Right lobe of liver (tissue), 4 donors: ENCODE measurements at regions not wholly inside any gene's neighbourhood (a gene's known extent, or its start where the extent isn't known, plus 50 kb on each side); places are given as distances from the start of the nearest gene placed in this dataset.

Experiments used
- POLR2A ChIP-seq: fragments of 450-650 bp; IDR thresholded peaks from one replicate; pipeline ENCODE4 v1.6.1; 2017; ENCODE audit warnings: antibody characterized with exemption, mild to moderate bottlenecking
- TF ChIP-seq, protein P1 (sequence below), 4 donors: fragments of 200-600 bp in 3 of 4; fragments of 450-650 bp in 1 of 4; IDR thresholded peaks; one replicate each; pipeline versions ENCODE4 v1.5.1 to v1.8.0; 2016 to 2022; ENCODE audit warnings: antibody characterized with exemption in 4 of 4, mild to moderate bottlenecking in 2 of 4
- donor health status: DM: no; HTN: no; CAD: no.
- donor health status: DM: no; HTN: no; CAD: no.
- donor health status: DM: no; HTN: yes; CAD: no.

GRCh38 chr10:9215121-9215520 lies 1160.6 kb downstream of the GATA3 start:
- TF ChIP-seq, protein P1, sequence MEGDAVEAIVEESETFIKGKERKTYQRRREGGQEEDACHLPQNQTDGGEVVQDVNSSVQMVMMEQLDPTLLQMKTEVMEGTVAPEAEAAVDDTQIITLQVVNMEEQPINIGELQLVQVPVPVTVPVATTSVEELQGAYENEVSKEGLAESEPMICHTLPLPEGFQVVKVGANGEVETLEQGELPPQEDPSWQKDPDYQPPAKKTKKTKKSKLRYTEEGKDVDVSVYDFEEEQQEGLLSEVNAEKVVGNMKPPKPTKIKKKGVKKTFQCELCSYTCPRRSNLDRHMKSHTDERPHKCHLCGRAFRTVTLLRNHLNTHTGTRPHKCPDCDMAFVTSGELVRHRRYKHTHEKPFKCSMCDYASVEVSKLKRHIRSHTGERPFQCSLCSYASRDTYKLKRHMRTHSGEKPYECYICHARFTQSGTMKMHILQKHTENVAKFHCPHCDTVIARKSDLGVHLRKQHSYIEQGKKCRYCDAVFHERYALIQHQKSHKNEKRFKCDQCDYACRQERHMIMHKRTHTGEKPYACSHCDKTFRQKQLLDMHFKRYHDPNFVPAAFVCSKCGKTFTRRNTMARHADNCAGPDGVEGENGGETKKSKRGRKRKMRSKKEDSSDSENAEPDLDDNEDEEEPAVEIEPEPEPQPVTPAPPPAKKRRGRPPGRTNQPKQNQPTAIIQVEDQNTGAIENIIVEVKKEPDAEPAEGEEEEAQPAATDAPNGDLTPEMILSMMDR (IDR thresholded peaks at IDR 0.05) = no peak
- no peak for TF ChIP-seq POLR2A
